Osteoblast (primary cell): ENCODE measurements at regions not wholly inside any gene's neighbourhood (a gene's known extent, or its start where the extent isn't known, plus 50 kb on each side); places are given as distances from the start of the nearest gene placed in this dataset.
A peak's percentile ranks its signal among the peaks of the same experiment; 100 is the strongest.

Experiments used
- DNase-seq: peaks from one replicate; pipeline ENCODE4 v3.0.0; 2011; ENCODE audit warnings: low spot score, mixed read lengths; ENCODE audit not compliant: insufficient read length; ENCODE audit errors: missing footprints
- H2AFZ ChIP-seq: 2 replicates; pipeline ENCODE4 v1.6.0; 2011; ENCODE audit warnings: mild to moderate bottlenecking, low read length
- H3K27ac ChIP-seq: 2 replicates; pipeline ENCODE4 v1.5.1; 2011; ENCODE audit warnings: mild to moderate bottlenecking, low read depth, low read length, moderate library complexity
- H3K27me3 ChIP-seq: 2 replicates; pipeline ENCODE4 v1.6.0; 2012; ENCODE audit warnings: mild to moderate bottlenecking, control low read depth, inconsistent platforms, low read length, moderate library complexity; ENCODE audit not compliant: insufficient read depth
- H3K36me3 ChIP-seq: 2 replicates; pipeline ENCODE4 v1.5.1; 2011; ENCODE audit warnings: mild to moderate bottlenecking, low read length, control low read depth, moderate library complexity; ENCODE audit not compliant: insufficient read depth
- H3K4me1 ChIP-seq: 2 replicates; pipeline ENCODE4 v1.5.1; 2011; ENCODE audit warnings: mild to moderate bottlenecking, low read length, control low read depth, moderate library complexity; ENCODE audit not compliant: insufficient read depth
- H3K4me2 ChIP-seq: 2 replicates; pipeline ENCODE4 v1.6.0; 2011; ENCODE audit warnings: mild to moderate bottlenecking, low read length; ENCODE audit not compliant: insufficient read depth
- H3K4me3 ChIP-seq: fragments of 200-600 bp; sonication (generic); 3 replicates; pipeline ENCODE4 v1.5.1; 2012; ENCODE audit warnings: mild to moderate bottlenecking, low read length, inconsistent platforms; ENCODE audit not compliant: insufficient read depth
- H3K79me2 ChIP-seq: 2 replicates; pipeline ENCODE4 v1.6.0; 2012; ENCODE audit warnings: mild to moderate bottlenecking, low read length, control low read depth, inconsistent platforms; ENCODE audit not compliant: insufficient read depth
- H3K9me3 ChIP-seq: 2 replicates; pipeline ENCODE4 v1.5.1; 2011; ENCODE audit warnings: low read depth, low read length, control low read depth
- H4K20me1 ChIP-seq: 2 replicates; pipeline ENCODE4 v1.6.0; 2012; ENCODE audit warnings: mild to moderate bottlenecking, low read length, control low read depth; ENCODE audit not compliant: insufficient read depth
- TF ChIP-seq, protein P1 (sequence below): IDR thresholded peaks from 2 replicates; pipeline ENCODE4 v1.5.1; 2011; ENCODE audit warnings: mild to moderate bottlenecking, low read depth, low read length, moderate library complexity; ENCODE audit errors: extremely low read depth

GRCh38 chr2:153667475-153667874 lies 188.9 kb upstream of the RPRM start:
- TF ChIP-seq, protein P1, sequence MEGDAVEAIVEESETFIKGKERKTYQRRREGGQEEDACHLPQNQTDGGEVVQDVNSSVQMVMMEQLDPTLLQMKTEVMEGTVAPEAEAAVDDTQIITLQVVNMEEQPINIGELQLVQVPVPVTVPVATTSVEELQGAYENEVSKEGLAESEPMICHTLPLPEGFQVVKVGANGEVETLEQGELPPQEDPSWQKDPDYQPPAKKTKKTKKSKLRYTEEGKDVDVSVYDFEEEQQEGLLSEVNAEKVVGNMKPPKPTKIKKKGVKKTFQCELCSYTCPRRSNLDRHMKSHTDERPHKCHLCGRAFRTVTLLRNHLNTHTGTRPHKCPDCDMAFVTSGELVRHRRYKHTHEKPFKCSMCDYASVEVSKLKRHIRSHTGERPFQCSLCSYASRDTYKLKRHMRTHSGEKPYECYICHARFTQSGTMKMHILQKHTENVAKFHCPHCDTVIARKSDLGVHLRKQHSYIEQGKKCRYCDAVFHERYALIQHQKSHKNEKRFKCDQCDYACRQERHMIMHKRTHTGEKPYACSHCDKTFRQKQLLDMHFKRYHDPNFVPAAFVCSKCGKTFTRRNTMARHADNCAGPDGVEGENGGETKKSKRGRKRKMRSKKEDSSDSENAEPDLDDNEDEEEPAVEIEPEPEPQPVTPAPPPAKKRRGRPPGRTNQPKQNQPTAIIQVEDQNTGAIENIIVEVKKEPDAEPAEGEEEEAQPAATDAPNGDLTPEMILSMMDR: no peak
- Histone ChIP-seq H3K36me3 (no peaks in the 10 kb centered on the region), H3K27ac (no peak overlapping the region), H2AFZ (no peak overlapping the region), H3K9me3 (no peaks in the 10 kb centered on the region), H3K79me2 (no peaks in the 10 kb centered on the region), H3K27me3 (no peaks in the 10 kb centered on the region), H3K4me1 (no peaks in the 10 kb centered on the region), H4K20me1 (no peaks in the 10 kb centered on the region), H3K4me3 (no peak overlapping the region), H3K4me2 (no peak overlapping the region)
- peak; percentile 34 for DNase-seq

- DNase-seq: no peak
- Histone ChIP-seq H3K36me3 (no peaks in the 10 kb centered on the region), H3K79me2 (no peaks in the 10 kb centered on the region), H3K27me3 (no peaks in the 10 kb centered on the region), H3K4me3 (no peak overlapping the region), H3K9me3 (no peaks in the 10 kb centered on the region), H3K27ac (no peak overlapping the region), H3K4me1 (no peaks in the 10 kb centered on the region), H3K4me2 (no peak overlapping the region), H4K20me1 (no peaks in the 10 kb centered on the region), H2AFZ (no peak overlapping the region)
- TF ChIP-seq, protein P1: no peak
Observed at GRCh38 chr2:153668923-153669322, 190.4 kb upstream of the RPRM start.

- Histone ChIP-seq H3K4me1 (no peaks in the 10 kb centered on the region), H2AFZ (no peak overlapping the region), H3K79me2 (no peaks in the 10 kb centered on the region), H3K9me3 (no peaks in the 10 kb centered on the region), H3K27ac (no peak overlapping the region), H3K4me2 (no peak overlapping the region), H3K4me3 (no peak overlapping the region), H3K27me3 (no peaks in the 10 kb centered on the region), H4K20me1 (no peaks in the 10 kb centered on the region), H3K36me3 (no peaks in the 10 kb centered on the region)
- no peak for DNase-seq
- TF ChIP-seq, protein P1: no peak
Observed at GRCh38 chr2:153710128-153710527, 161.6 kb upstream of the GALNT13 start.

DNA sequence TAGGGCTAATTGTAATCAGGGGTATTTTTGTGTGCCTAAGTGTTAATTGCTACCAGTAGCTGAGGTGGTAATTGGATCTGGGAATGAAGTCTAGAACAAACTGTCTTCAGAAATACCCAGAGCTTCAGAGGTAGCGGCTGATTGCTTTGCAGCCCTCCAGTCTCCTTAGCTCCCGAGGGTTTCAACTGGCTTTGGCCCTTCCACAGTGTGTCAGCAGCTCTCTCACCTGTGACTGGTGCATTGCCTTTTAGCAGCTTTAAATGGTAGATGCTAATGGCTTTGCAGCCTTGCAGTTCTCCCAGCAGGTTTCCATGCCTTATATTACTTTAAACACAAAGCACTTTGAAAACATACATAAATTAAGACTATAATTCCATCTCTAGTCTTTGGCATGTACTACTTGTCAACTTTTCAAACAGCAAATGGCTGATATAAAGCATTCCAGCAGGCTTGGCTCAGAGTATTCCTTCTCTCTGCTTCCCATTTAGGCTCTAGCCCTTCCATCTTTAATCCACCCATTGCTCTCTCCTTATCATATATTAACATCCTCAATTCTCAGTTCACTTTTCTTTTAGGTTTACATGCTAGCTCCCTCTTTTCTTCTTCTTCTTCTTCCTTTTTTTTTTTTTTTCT lies 156.4 kb upstream of the GALNT13 start:
- TF ChIP-seq, protein P1: no peak
- H3K4me3 ChIP-seq: no peak overlapping the region
- H4K20me1 ChIP-seq: no peaks in the 10 kb centered on the region
- no peak overlapping the region for H2AFZ ChIP-seq
- H3K36me3 ChIP-seq: no peaks in the 10 kb centered on the region
- no peaks in the 10 kb centered on the region for H3K9me3 ChIP-seq
- H3K27ac ChIP-seq: no peak overlapping the region
- no peaks in the 10 kb centered on the region for H3K4me1 ChIP-seq
- no peaks in the 10 kb centered on the region for H3K27me3 ChIP-seq
- H3K4me2 ChIP-seq: no peak overlapping the region
- no peak for DNase-seq
- H3K79me2 ChIP-seq: no peaks in the 10 kb centered on the region
